ACC112 (cell line): ENCODE measurements at regions not wholly inside any gene's neighbourhood (a gene's known extent, or its start where the extent isn't known, plus 50 kb on each side); places are given as distances from the start of the nearest gene placed in this dataset.
A peak's percentile ranks its signal among the peaks of the same experiment; 100 is the strongest.
"Not testable (repeated sequence)": the region's sequence is repeated elsewhere in the genome, so short reads cannot be mapped to it uniquely, and the experiment has no call there.

ENCODE experiments used
- H2AFZ ChIP-seq: fragments of 200-600 bp; sonication (generic); one replicate; pipeline ENCODE4 v1.6.0; 2017; ENCODE audit warnings: antibody characterized with exemption, low read length; ENCODE audit not compliant: unreplicated experiment
- H3K27ac ChIP-seq: fragments of 200-600 bp; sonication (generic); 2 replicates; pipeline ENCODE4 v1.5.1; 2014; ENCODE audit warnings: low read depth, mild to moderate bottlenecking, antibody characterized with exemption, low read length, moderate library complexity
- H3K27me3 ChIP-seq: fragments of 200-600 bp; sonication (generic); 2 replicates; pipeline ENCODE4 v1.6.1; 2014; ENCODE audit warnings: mild to moderate bottlenecking, antibody characterized with exemption, low read length, moderate library complexity, mixed read lengths; ENCODE audit not compliant: insufficient read depth
- H3K36me3 ChIP-seq: fragments of 200-600 bp; sonication (generic); 2 replicates; pipeline ENCODE4 v1.6.1; 2016; ENCODE audit warnings: mild to moderate bottlenecking, antibody characterized with exemption, low read length, moderate library complexity, mixed read lengths; ENCODE audit not compliant: insufficient read depth
- H3K4me1 ChIP-seq: fragments of 200-600 bp; sonication (generic); one replicate; pipeline ENCODE4 v1.6.1; 2016; ENCODE audit warnings: low read length, mixed read lengths; ENCODE audit not compliant: insufficient read depth, unreplicated experiment, control insufficient read depth
- H3K4me3 ChIP-seq: fragments of 200-600 bp; sonication (generic); 2 replicates; pipeline ENCODE4 v1.5.1; 2014; ENCODE audit warnings: mild to moderate bottlenecking, low read depth, low read length
- H3K79me2 ChIP-seq: fragments of 200-600 bp; sonication (generic); one replicate; pipeline ENCODE4 v1.6.0; 2016; ENCODE audit warnings: low read length; ENCODE audit not compliant: control insufficient read depth, unreplicated experiment, insufficient read depth

DNA sequence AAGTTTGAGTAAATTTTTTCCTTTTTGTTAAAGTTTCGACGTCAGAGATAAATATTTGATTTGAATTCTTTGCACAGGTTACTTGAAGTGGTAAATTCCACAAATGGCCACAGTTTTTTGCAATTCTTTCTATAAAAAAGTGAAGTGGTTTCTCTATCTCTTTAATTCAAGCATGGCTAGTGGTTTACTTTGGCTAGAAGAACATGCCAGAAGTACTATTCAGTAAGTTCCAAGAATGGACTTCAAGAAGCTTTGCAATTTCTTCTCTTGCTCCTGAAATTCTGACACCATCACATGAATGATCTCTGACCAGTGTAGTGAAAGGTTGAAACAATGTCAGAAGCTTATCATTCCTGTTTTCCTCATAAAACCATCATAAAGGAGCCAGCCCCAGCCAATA is 55.7 kb upstream of the RNPC3 start:
- Histone ChIP-seq H3K4me1 (no peaks in the 10 kb centered on the region), H2AFZ (no peak overlapping the region), H3K79me2 (no peaks in the 10 kb centered on the region), H3K4me3 (no peak overlapping the region), H3K27ac (no peak overlapping the region), H3K36me3 (no peaks in the 10 kb centered on the region), H3K27me3 (no peaks in the 10 kb centered on the region)

DNA sequence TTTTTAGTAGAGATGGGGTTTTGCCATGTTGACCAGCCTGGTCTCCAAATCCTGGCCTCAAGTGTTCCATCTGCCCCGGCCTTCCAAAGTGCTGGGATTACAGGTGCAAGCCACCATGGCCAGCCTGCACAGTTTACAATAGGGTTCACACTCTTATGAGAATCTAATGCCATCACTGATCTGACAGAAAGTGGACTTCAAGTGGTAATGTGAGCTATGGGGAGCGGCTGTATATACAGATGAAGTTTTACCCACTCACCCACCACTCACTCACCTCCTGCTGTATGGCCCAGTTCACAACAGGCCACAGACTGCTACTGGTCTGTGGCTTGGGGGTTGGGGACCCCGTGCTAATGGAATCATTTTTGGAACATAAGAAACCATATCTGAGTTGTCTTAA is 58.4 kb upstream of the RNPC3 start:
- Histone ChIP-seq H2AFZ (no peak overlapping the region), H3K27ac (no peak overlapping the region), H3K4me1 (peaks cover 4% of the 10 kb centered on the region), H3K4me3 (no peak overlapping the region), H3K79me2 (no peaks in the 10 kb centered on the region), H3K36me3 (no peaks in the 10 kb centered on the region), H3K27me3 (no peaks in the 10 kb centered on the region)

DNA sequence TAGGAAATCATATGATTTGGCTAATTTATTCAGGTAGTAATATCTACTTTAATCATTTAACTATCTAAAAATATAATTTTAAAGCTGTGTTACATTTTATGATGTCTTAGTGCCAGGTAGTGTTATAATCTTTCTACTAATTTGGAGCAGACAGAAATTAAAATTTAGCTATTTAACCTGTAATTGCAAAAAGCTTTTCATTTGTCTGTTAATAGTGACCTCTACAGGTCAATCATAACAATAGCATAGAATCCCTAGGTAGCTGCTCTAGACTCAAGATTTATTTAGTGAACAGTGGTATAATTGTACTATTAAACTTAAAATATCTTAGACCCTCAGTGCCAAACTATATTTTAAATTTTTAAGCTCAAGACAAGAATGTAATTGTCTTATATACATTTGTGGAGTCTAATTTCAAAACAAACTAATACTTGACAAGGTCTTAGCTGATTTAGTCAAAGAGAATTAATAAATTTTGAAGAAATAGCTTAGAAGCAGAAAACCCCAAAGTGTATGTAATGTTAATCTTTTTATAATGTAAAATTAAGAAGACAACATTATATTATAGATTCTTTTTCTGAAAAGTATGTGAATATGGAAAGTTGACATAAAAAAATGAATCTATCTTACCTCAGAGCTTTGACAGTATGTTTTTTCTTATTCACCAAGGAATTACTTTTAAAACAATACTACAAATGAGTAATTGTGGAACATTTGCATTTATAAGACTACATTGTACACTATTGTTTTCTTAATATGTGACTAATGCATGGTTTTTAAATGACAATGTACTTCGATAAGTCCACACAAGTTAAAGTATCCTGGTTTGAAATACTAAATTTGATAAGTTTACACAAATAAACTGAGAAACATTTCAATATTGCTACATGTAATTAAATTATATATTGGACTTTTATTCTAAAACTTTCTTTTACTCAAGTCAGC is 64.1 kb upstream of the RNPC3 start:
- H3K4me3 ChIP-seq, result no peak overlapping the region
- peaks cover 13% of the 10 kb centered on the region for H3K4me1 ChIP-seq
- H3K36me3 ChIP-seq, result no peaks in the 10 kb centered on the region
- no peaks in the 10 kb centered on the region for H3K79me2 ChIP-seq
- H3K27ac ChIP-seq, result peak overlapping the region; percentile 72
- no peaks in the 10 kb centered on the region for H3K27me3 ChIP-seq
- H2AFZ ChIP-seq, result peak overlapping the region; percentile 57

DNA sequence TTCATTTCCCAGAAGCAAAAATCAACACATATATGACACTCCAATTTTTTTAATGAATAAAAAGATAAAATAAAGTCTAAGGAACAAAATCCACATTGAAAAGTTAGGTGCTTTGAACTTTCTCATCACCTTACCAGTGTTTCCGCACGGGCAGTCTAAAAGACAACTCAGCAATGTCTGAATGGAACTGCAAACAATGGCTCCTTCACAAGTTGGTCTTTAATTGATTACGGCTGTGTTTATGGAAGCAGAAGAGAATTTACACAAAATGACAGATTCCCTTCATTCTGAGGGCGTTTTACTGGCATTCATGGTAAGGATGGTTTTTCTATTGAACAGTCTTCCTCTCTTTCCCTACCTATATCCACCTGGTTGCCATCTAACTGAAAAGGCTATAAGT is 65.0 kb upstream of the RNPC3 start:
- no peaks in the 10 kb centered on the region for H3K36me3 ChIP-seq
- no peaks in the 10 kb centered on the region for H3K27me3 ChIP-seq
- H3K79me2 ChIP-seq, result no peaks in the 10 kb centered on the region
- H3K27ac ChIP-seq, result no peak overlapping the region
- peaks cover 13% of the 10 kb centered on the region for H3K4me1 ChIP-seq
- H2AFZ ChIP-seq, result no peak overlapping the region
- H3K4me3 ChIP-seq, result no peak overlapping the region

DNA sequence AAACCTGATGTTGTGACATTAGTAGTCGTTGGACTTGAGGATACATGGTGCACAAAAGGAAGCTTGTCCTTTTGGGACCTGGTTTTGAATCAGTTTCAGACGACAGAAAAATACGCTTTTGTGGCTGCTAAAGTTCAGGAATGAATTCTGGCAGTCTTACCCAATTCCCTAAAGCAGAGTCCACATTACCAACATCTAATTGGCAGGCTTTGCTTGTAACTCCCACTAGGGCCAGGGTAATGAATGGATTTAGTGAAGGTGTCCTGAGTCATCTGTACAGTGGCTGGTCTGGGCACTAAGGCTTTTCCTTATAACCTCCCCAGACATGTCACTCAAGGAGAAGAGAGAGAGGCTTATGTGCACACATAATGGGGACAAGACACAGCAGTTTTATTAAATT is 66.2 kb upstream of the RNPC3 start:
- Histone ChIP-seq H3K36me3 (no peaks in the 10 kb centered on the region), H3K27ac (no peak overlapping the region), H2AFZ (no peak overlapping the region), H3K27me3 (no peaks in the 10 kb centered on the region), H3K4me1 (peaks cover 13% of the 10 kb centered on the region), H3K4me3 (no peak overlapping the region), H3K79me2 (no peaks in the 10 kb centered on the region)

DNA sequence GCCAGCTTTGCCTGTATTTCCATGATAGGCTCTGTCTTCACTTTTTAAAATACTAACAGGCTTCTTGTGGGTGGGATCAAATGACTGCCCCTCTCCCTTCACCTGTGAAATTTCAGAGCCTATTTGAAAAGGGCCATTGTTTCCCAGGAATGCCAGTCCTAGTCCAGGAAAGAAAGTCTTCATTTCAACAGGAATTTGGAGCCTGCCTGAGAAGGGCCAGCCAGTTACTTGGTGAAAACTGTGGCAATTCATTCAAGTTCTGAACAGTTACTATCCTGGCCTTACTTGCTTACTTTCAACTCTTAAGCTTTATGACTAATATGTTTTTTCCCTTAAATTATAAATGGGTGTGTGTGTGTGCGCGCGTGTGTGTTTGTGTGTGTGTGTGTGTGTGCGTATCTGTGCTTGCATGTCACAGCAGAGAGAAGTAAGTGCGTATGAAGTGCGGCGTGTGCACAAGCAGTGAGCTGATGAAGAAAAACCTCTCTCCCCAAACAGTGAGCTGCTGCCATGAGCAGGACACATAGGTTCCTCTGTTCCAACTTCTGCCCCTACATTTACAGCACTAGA is 67.5 kb upstream of the RNPC3 start:
- Histone ChIP-seq H3K4me3 (no peak overlapping the region), H3K79me2 (no peaks in the 10 kb centered on the region), H3K27ac (no peak overlapping the region), H3K4me1 (peaks cover 13% of the 10 kb centered on the region), H3K27me3 (no peaks in the 10 kb centered on the region), H2AFZ (no peak overlapping the region), H3K36me3 (no peaks in the 10 kb centered on the region)

DNA sequence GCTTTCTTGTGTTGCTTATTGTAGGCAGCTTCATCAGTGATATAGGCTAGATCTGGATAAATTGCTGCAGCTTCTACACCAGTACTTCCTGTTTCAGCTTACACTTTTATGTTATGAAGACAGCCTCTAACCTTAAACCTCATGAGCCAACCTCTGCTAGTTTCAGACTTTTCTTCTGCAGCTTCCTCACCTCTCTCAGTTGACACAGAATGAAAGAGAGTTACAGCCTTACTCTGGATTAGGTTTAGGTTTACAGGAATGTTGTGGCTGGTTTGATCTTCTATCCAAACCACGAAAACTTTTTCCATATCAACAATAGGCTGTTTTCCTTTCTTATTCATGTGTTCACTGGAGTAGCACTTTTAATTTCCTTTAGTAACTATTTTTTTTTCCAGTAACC is 76.9 kb upstream of the RNPC3 start:
- Histone ChIP-seq H3K4me1 (no peaks in the 10 kb centered on the region), H3K4me3 (no peak overlapping the region), H3K27me3 (no peaks in the 10 kb centered on the region), H2AFZ (no peak overlapping the region), H3K36me3 (no peaks in the 10 kb centered on the region), H3K27ac (no peak overlapping the region), H3K79me2 (no peaks in the 10 kb centered on the region)

DNA sequence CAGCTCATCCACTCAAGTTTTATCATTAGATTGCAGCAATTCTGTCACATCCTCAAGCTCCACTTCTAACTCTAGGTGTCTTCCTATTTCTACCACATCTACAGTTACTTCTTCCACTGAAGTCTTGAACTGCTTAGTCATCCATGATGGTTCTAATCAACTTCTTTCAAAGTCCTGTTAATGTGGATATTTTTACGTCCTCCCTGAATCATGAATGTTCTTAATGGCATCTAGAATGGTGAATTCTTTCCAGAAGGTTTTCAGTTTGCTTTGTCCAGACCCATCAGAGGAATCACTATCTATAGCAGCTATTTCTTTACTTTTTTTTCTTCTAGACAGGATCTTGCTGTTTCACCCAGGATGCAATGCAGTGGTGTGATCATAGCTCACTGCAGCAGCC is 78.0 kb upstream of the RNPC3 start:
- Histone ChIP-seq H3K27me3 (no peaks in the 10 kb centered on the region), H3K36me3 (no peaks in the 10 kb centered on the region), H2AFZ (no peak overlapping the region), H3K79me2 (no peaks in the 10 kb centered on the region), H3K27ac (no peak overlapping the region), H3K4me3 (no peak overlapping the region), H3K4me1 (no peaks in the 10 kb centered on the region)

DNA sequence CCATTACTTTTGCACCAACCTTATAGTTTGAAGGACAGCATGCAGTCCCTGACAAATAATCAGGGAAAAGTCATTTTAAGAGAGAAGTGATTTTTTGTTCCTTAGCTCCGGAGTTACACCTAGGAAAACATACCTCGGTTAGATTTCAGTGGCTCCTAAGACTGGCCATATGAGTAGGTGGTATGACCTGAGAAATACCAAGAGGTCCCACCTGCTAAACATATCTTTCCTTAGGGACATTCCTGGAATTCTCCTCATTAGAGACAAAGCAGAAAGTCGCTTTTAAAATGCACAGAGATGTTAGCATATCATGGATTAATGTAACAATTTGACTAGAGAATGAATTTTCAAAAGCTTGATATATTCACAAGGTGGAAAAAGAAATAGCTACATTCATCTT is 84.2 kb upstream of the RNPC3 start:
- Histone ChIP-seq H3K79me2 (no peaks in the 10 kb centered on the region), H3K27me3 (peaks cover 5% of the 10 kb centered on the region; the same call in 1 of the 2 replicates), H2AFZ (no peak overlapping the region), H3K4me3 (no peak overlapping the region), H3K27ac (no peak overlapping the region), H3K4me1 (no peaks in the 10 kb centered on the region), H3K36me3 (no peaks in the 10 kb centered on the region)

DNA sequence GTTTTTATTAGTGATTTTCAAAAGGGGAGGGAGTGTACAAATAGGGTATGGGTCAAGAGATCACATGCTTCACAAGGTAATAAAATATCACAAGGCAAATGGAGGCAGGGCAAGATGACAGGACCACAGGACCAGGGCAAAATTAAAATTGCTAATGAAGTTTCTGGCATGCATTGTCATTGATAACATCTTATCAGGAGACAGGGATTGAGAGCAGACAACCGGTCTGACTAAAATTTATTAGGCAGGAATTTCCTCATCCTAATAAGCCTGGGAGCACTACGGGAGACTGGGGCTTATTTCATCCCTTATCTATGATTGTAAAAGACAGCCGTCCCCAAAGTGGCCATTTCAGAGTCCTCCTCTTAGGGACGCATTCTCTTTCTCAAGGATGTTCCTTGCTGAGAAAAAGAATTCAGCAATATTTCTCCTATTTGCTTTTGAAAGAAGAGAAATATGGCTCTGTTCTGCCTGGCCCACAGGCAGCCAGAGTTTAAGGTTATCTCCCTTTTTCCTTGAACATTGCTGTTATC is 88.9 kb upstream of the RNPC3 start:
- not testable (repeated sequence) for H3K36me3 ChIP-seq, H3K27me3 ChIP-seq, H3K79me2 ChIP-seq, H3K27ac ChIP-seq, H3K4me1 ChIP-seq, H2AFZ ChIP-seq, H3K4me3 ChIP-seq

DNA sequence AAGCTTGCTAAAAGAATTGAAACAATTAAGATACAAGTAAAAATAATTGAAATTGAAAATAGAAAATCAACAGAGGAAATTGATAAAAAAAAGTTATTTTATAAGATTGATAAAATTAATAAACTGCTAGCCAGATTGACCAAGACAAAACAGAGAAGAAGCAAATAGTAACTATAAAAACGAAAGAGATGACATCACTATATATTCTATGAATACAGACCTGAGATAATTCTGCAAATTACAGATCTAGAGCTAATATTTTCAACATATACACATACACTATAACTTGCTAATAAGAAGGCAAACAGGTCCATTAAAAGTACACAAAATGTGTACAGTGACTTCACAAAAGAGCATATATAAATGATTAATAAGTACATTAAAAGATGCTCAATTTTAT is 90.1 kb upstream of the RNPC3 start:
- Histone ChIP-seq H3K4me3 (no peak overlapping the region), H2AFZ (no peak overlapping the region), H3K36me3 (no peaks in the 10 kb centered on the region), H3K27me3 (peaks cover 5% of the 10 kb centered on the region; the same call in 1 of the 2 replicates), H3K4me1 (no peaks in the 10 kb centered on the region), H3K27ac (no peak overlapping the region), H3K79me2 (no peaks in the 10 kb centered on the region)
